ENCODE measurements at regions not wholly inside any gene's neighbourhood (a gene's known extent, or its start where the extent isn't known, plus 50 kb on each side); places are given as distances from the start of the nearest gene placed in this dataset.

DNA sequence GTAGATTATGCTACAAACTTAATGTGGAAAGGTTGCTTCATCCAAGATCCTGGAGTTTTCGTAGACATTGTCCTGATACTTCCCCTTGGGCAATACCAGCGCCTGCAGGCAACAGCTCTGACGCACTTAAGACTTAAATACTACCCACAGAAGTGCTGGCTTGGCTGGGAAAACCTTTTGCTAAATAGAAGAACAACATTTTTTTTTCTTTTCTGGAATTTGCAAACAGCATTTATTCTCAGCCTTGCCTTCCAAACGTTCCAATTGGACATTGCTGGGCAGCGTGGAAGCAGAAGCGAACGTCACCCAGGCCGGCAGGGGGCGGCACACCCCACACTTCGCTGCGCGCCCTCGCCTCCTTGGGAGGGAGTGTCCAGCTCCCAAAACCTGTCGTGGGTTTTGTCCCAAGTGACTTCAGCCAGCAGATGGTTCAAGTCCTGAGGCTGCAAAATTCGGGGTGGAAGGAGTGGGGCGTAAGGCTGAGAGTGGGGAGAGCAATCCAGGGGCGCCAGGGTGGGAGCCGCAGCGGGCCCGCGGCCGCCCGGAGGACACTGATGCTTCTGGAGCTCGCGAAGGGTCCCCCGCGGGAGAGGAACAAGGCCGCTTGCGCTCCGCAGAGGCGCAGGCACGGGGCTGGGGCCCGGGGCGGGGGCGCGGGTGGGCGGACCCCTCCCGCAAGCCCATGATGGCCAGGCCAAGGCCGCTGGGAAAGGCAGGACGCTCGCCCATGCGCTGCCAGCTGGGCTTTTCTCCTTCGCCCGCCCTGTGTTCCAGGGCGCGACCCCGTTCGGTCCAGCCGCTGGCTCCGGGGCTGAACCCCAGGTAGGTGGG lies 60.8 kb upstream of the MAP3K4 start (continued):
- no peak for TF ChIP-seq ZNF569 (CRISPR knock-in tag; IDR thresholded peaks at IDR 0.05; ENCODE audit: borderline replicate concordance)
- TF ChIP-seq SMAD9 (CRISPR knock-in tag; IDR thresholded peaks at IDR 0.05) = no peak
- TF ChIP-seq ZNF773 (CRISPR knock-in tag; IDR thresholded peaks at IDR 0.05; ENCODE audit: borderline replicate concordance) = no peak
- no peak for TF ChIP-seq ZNF543 (CRISPR knock-in tag; IDR thresholded peaks at IDR 0.05)
- no peak for TF ChIP-seq ZNF550 (CRISPR knock-in tag; IDR thresholded peaks at IDR 0.05; ENCODE audit: borderline replicate concordance)
- no peak for TF ChIP-seq SMARCC2 (IDR thresholded peaks at IDR 0.05)
- no peak for TF ChIP-seq ZNF17 (CRISPR knock-in tag; IDR thresholded peaks at IDR 0.05)
- TF ChIP-seq ZNF205 (CRISPR knock-in tag; IDR thresholded peaks at IDR 0.05) = 0 out of 2 replicates have a peak, but pooled peaks have one; percentile 15
- no peak for TF ChIP-seq NBN (conservative IDR thresholded peaks at IDR 0.05)
- TF ChIP-seq ZNF33A (CRISPR knock-in tag; IDR thresholded peaks at IDR 0.05; ENCODE audit: borderline replicate concordance) = no peak
- no peak for TF ChIP-seq U2AF1 (optimal IDR thresholded peaks at IDR 0.05; ENCODE audit: low read depth, low read length)
- TF ChIP-seq, protein P1, sequence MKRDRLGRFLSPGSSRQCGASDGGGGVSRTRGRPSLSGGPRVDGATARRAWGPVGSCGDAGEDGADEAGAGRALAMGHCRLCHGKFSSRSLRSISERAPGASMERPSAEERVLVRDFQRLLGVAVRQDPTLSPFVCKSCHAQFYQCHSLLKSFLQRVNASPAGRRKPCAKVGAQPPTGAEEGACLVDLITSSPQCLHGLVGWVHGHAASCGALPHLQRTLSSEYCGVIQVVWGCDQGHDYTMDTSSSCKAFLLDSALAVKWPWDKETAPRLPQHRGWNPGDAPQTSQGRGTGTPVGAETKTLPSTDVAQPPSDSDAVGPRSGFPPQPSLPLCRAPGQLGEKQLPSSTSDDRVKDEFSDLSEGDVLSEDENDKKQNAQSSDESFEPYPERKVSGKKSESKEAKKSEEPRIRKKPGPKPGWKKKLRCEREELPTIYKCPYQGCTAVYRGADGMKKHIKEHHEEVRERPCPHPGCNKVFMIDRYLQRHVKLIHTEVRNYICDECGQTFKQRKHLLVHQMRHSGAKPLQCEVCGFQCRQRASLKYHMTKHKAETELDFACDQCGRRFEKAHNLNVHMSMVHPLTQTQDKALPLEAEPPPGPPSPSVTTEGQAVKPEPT (CRISPR knock-in tag; IDR thresholded peaks at IDR 0.05; ENCODE audit: low read depth) = no peak
- TF ChIP-seq, protein P2, sequence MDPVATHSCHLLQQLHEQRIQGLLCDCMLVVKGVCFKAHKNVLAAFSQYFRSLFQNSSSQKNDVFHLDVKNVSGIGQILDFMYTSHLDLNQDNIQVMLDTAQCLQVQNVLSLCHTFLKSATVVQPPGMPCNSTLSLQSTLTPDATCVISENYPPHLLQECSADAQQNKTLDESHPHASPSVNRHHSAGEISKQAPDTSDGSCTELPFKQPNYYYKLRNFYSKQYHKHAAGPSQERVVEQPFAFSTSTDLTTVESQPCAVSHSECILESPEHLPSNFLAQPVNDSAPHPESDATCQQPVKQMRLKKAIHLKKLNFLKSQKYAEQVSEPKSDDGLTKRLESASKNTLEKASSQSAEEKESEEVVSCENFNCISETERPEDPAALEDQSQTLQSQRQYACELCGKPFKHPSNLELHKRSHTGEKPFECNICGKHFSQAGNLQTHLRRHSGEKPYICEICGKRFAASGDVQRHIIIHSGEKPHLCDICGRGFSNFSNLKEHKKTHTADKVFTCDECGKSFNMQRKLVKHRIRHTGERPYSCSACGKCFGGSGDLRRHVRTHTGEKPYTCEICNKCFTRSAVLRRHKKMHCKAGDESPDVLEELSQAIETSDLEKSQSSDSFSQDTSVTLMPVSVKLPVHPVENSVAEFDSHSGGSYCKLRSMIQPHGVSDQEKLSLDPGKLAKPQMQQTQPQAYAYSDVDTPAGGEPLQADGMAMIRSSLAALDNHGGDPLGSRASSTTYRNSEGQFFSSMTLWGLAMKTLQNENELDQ (CRISPR knock-in tag; IDR thresholded peaks at IDR 0.05; ENCODE audit: borderline replicate concordance) = no peak
- no peak for TF ChIP-seq ZBTB3 (CRISPR knock-in tag; IDR thresholded peaks at IDR 0.05; ENCODE audit: borderline replicate concordance, low read depth)
- peak; percentile 68; the same call in 1 of the 2 replicates for TF ChIP-seq ZNF354B (CRISPR knock-in tag; IDR thresholded peaks at IDR 0.05)
- no peak for TF ChIP-seq MAFK (conservative IDR thresholded peaks at IDR 0.05 in 1 of 2, IDR thresholded peaks at IDR 0.05 in 1 of 2; ENCODE audit: low read length in 2 of 2)
- TF ChIP-seq ZNF180 (CRISPR knock-in tag; IDR thresholded peaks at IDR 0.05; ENCODE audit: borderline replicate concordance, low read depth) = no peak
- TF ChIP-seq ZNF619 (CRISPR knock-in tag; IDR thresholded peaks at IDR 0.05) = no peak
- no peak for TF ChIP-seq PHF5A (CRISPR knock-in tag; IDR thresholded peaks at IDR 0.05; ENCODE audit: low read depth, unreplicated experiment)
- TF ChIP-seq GABPA (IDR thresholded peaks at IDR 0.05; ENCODE audit: low read depth, low read length) = no peak
- no peak for TF ChIP-seq GABPA (CRISPR knock-in tag; IDR thresholded peaks at IDR 0.05; ENCODE audit: low read depth)
- no peak for TF ChIP-seq FOXK2 (IDR thresholded peaks at IDR 0.05)
- TF ChIP-seq, protein P3, sequence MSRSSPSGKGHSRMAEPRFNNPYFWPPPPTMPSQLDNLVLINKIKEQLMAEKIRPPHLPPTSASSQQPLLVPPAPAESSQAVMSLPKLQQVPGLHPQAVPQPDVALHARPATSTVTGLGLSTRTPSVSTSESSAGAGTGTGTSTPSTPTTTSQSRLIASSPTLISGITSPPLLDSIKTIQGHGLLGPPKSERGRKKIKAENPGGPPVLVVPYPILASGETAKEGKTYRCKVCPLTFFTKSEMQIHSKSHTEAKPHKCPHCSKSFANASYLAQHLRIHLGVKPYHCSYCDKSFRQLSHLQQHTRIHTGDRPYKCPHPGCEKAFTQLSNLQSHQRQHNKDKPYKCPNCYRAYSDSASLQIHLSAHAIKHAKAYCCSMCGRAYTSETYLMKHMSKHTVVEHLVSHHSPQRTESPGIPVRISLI (CRISPR knock-in tag; IDR thresholded peaks at IDR 0.05; ENCODE audit: borderline replicate concordance) = no peak

Data from HepG2 (cell line).